ENCODE measurements at regions not wholly inside any gene's neighbourhood (a gene's known extent, or its start where the extent isn't known, plus 50 kb on each side); places are given as distances from the start of the nearest gene placed in this dataset.

DNA sequence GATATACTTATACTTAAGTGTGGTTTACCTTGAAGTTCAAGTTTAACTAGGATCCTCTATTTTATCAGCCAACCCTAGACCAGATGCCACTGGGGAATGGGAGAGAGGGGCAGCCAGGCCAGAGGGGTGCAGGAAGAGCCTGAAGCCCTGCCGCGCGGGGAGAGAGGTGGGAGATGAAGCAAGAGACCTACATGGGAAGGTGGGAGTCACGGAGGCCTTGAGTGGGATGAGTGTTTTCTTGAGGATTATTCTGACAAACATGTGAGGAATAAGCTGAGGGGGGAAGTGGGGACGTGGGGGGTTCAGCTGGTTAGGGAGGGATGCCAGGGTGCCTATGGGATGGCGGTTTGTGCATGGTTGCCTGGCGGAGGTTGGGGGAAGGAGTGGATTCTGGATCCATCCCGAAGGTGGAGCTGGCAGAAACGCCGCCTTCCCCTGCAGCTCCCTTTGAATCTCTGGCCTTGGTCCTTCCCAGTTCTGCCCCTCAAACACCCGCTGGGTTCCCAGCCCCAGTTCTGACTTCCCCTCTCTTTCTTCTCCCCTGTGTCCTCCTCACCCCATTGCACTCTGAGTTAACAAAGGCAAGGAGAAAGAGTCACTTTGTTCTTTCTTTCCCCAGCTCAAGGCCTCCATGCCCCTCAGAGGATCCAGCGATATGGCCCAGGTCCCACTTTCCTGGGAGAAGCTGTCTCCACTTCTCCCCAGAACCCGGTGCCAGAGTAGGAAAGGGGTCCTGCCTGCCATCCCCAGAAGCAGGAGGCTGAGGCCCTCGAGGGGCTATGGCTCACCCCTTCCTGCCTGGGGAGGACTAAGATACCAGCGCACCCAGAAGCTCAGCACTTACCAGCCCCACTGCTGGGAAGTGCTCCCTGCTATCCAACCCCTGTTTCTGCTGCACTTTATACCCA lies 274.2 kb downstream of the UACA start:
- no peak for DNase-seq

DNA sequence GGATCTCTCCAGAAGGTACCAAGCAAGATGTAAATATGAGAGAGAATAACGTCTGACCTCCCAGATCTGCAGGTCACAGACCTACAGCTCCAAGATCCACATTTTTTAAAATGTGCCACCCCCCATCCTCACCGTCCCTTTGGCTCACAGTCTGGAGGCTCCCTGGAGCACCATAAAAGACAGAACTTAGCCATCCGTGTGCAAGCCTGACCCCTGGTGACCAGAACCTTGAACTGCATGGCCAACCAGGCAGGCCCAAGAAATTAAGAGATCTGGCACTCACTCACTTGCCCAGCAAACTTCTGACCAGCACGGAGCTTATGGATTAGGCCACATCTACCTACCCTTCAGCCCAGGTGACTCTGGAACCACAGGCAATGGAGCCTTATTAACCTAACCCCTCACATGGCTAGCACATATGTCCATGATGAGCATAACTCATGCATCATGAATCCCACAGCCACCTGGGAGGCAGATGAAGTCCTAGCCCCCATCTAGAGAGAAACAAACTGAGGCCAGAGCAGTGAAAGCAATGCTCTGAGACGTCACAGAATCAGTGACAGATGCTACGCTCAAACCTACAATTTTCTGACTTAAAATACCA lies 275.3 kb downstream of the UACA start:
- DNase-seq: peak; percentile 72

DNA sequence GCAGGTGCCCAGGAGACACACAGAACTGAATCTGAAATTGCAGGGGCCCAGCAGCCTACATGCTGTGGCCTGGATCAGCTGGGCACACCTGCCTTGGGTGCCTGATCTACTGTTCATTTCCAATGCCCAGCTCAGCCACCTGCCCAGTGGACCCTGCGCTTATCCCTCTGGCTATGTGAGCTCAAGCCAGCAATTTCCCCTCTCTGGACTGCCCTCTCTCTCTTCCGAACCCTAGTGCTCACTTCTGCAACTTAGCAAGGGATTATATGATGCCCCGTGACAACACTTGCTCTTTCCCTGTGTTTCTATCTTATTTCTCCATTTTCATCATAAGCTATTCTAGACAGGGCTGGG lies 276.0 kb downstream of the UACA start:
- DNase-seq: no peak

DNA sequence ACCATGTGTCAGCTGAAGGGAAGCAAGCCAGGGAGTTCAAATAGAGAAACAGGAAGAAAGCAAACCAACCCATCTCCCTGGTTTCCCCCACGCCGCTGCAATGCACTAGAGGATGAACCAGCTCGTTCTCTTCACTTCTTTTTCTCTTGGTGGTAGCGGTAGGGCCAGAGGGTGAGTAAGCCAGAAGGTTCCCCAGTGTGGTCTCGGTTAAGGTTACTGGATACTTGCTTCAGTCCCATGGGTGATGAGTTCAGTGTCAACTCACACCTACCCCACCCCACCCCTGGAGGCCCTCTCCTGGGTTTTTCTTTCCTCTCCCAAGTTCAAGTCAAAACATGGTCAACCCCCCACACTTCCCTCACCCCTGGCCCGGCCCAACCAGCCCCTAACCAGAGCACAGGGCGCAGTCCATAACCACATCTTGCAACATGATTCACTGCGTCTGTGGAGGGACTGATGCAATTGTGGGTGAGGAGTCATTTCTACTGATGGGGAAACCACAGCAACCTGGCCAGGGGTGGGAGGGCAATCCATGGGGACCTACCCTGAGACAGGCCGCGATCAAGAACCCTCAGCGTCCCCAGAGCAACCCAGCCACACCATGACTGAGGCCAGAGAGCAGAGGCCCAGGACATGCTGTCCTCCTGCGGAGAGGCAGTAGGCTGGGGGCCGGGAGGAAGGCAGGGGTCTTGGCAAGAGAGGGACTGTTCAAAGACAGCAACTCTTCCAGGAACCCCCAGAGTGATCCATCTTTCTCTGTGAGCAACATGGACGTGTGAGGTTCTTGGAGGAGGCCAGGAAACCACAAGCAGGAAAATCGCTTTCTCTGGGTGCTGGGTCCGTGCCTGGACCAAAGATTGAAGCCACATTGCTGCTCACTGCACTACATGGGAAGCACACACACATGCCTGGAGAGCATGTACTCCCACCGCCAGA lies 276.6 kb downstream of the UACA start:
- peak; percentile 96 for DNase-seq

- DNase-seq: no peak
These were observed 277.3 kb downstream of the UACA start for GRCh38 chr15:70486012-70486411.

- no peak for DNase-seq
These were observed 278.4 kb downstream of the UACA start for GRCh38 chr15:70484993-70485392.

- no peak for DNase-seq
These were observed 279.8 kb downstream of the UACA start for GRCh38 chr15:70483513-70483912.

DNA sequence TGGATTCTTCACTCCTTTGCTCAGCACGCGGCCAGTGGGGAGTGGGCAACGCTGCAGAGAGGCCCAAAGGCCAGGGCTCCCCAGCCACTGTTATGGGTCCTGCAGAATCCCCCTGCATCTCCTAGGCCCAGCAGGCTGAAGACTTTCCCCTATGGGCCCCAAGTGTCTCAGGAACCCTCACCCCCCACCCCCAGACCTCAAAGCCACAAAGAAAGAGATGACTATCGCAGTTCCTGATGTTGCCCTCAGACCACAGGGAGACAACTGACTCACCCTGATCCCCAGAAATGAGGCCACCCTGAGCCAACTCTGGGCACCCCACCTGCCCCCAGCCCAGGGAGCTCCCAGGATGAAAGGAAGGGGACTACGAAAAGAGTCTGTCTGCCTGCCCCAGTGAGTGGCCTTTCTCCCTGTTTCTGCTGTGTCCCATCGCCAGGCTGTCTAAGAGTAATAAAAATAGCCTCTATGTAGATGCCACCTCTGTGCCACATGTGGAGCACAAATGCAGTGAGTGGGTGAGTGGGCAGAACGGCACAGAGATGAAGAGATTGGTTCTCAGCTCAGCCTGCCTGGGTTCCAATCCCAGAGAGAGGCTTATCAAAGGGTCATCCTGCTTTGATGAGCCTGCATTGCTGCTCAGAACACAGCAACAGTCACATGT lies 283.0 kb downstream of the UACA start:
- DNase-seq: no peak

- no peak for DNase-seq
These were observed 283.6 kb downstream of the UACA start for GRCh38 chr15:70479785-70480184.

GRCh38 chr15:70479056-70479455 lies 284.3 kb downstream of the UACA start:
- DNase-seq: no peak

- DNase-seq: no peak
These were observed 284.9 kb downstream of the UACA start for GRCh38 chr15:70478251-70478990.

GRCh38 chr15:70477750-70478250 lies 285.6 kb downstream of the UACA start:
- no peak for DNase-seq

- no peak for DNase-seq
These were observed 286.9 kb downstream of the UACA start for GRCh38 chr15:70476441-70476840.

DNA sequence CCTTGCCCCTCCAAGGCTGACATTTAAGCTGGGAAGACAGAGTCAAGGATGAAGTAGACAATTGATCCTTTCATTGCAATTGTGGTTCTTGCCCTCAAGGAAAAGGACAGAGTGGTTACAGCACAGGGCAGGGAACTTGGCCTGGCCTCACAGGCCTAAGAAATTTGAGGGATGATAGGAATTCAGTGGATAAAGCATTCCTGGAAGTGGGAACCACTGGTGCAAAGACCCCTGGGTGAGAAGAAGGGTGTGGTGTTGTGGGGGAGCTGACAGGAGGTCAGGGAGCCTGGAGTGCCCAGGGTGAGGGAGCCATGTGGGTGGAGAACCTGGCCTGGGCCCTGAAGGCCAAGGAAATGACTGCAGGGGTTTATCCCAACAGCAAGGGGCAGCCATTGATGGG lies 287.4 kb downstream of the UACA start:
- no peak for DNase-seq

GRCh38 chr15:70475407-70475781 lies 288.0 kb downstream of the UACA start:
- no peak for DNase-seq

DNA sequence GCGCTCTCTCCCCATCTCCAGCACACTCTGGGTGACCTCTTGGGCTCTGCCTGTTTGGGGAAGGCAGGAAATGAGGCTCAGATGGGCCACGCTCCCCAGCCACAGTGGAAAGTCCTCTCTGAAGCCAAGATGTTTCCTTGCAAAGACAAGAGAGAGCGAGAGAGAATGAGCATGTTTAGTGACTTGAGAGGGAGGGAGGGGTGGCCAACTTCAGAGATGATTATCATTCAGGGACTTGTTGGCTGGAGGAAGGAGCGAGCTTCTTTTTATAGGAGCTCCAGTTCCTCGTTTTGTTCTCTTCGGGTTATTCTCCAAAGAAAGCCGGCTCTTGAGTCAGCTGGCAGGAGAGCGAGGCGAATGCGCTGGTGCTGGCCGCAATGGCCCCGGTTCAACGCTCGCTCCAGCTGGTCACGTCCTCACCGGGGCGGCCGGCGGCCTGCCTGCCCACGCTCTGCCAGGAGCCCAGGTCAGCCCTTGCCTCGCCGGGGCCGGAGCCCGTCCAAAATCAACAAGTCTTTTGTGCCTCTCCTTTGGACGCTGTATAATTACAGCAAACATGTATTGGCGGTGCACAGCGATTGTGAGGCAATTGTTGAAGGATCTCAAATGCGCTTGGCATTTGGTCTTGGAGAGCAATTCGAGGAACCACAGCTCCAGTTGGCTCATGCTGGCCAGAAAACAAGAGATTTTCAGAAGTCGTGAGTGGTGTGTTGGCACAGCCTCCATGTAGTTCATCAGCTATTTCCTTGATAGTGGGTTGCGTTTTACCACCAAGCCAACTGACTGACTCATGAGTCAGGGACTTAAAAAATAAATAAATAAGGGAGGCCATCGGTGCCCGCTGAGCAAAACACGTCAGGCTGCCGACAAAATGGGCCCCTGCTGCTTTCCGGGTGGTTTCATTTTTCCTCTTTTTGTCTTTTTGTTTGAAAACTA lies 288.6 kb downstream of the UACA start:
- peak; percentile 94 for DNase-seq

DNA sequence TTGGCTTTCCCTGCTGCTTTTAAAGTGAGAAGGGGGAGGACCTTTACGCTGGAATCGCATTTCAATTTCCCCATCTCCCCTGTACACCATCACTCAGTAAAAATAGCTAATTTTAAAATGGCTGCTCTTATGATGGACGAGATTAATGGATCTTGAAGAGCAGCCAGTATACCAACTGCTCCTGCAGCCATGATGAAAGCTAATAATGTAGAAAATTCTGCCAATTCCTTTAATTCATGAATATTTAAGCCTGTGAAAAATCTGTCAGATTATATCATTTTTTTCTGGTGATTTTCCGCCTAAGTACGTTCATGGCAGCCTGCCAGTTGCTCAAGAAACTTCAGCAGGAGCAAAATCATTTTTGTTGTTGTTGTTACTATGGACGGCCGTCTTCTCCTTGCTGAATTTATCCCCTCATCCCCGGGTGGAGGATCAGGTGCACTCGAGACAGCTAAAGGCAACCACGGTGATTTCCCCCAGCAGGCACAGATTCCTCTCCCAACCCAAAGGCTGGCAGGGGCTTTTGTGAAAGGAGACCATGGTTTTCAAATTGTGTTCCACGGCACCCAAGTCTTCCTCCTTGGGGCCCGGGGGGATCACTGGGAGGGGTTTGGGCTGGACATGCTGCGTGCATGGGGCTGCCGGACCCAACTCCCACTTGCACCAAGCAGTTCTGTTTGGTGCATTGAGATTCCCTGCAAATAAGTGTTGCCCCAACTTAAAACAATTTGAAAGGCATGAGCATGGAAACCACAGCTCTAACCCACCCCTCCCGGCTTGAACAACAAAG lies 289.6 kb downstream of the UACA start:
- no peak for DNase-seq

DNA sequence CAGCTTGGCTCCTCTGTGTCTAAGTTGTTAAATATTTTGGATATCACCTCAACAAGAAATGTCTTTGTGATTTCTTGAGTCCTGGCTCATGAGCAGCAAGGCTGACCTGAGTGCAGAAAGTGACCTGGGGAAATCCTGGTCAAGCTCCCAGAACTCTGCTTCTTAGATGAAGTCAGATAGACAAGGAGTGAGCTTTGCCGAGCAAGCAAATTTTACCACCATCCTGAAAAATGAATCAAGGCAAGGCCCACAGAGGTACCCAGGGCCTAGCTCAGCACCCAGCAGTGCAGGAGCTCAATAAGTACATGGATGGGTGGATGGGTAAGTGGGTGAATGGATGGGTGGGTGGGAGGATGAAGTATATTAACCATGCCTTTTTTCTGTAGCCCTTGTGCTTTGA lies 291.8 kb downstream of the UACA start:
- DNase-seq: no peak

- DNase-seq: no peak
These were observed 292.7 kb downstream of the UACA start for GRCh38 chr15:70470556-70471191.

Measured in fibroblast of skin of scalp (primary cell).